GM23248 (cell line): ENCODE measurements at regions not wholly inside any gene's neighbourhood (a gene's known extent, or its start where the extent isn't known, plus 50 kb on each side); places are given as distances from the start of the nearest gene placed in this dataset.

Experiments
- EZH2 ChIP-seq: fragments of 200-600 bp; sonication (generic); IDR thresholded peaks from 2 replicates; pipeline ENCODE4 v1.6.1; 2018; ENCODE audit warnings: antibody characterized with exemption, mild to moderate bottlenecking; ENCODE audit not compliant: insufficient read depth, poor library complexity, severe bottlenecking
- EZH2phosphoT487 ChIP-seq: fragments of 200-600 bp; sonication (generic); IDR thresholded peaks from 2 replicates; pipeline ENCODE4 v1.6.1; 2018; ENCODE audit warnings: antibody characterized with exemption, moderate library complexity, mild to moderate bottlenecking, low read depth; ENCODE audit not compliant: insufficient read depth

GRCh38 chr18:51575171-51575570 is 377.7 kb upstream of the MEX3C start:
- TF ChIP-seq EZH2 (no peak), EZH2phosphoT487 (no peak)
